ENCODE measurements at regions not wholly inside any gene's neighbourhood (a gene's known extent, or its start where the extent isn't known, plus 50 kb on each side); places are given as distances from the start of the nearest gene placed in this dataset.
"Not testable (repeated sequence)": the region's sequence is repeated elsewhere in the genome, so short reads cannot be mapped to it uniquely, and the experiment has no call there.

- no peak for DNase-seq
Observed at GRCh38 chr4:187849556-187850225, 145.9 kb upstream of the ZFP42 start.

- no peak for DNase-seq
Observed at GRCh38 chr4:187865914-187866313, 129.7 kb upstream of the ZFP42 start.

GRCh38 chr4:187883049-187883448 is 112.5 kb upstream of the ZFP42 start:
- DNase-seq, result no peak

GRCh38 chr4:187883836-187884475 is 111.6 kb upstream of the ZFP42 start:
- no peak for DNase-seq

- DNase-seq, result no peak
Observed at GRCh38 chr4:187887906-187888305, 107.7 kb upstream of the ZFP42 start.

GRCh38 chr4:187889651-187890050 is 105.9 kb upstream of the ZFP42 start:
- no peak for DNase-seq

GRCh38 chr4:187893418-187893817 is 102.2 kb upstream of the ZFP42 start:
- DNase-seq, result no peak

GRCh38 chr4:187903106-187903505 is 92.5 kb upstream of the ZFP42 start:
- DNase-seq, result no peak

GRCh38 chr4:187903700-187904099 is 91.9 kb upstream of the ZFP42 start:
- no peak for DNase-seq

- DNase-seq, result no peak
Observed at GRCh38 chr4:187908079-187908561, 87.5 kb upstream of the ZFP42 start.

GRCh38 chr4:187908731-187909130 is 86.8 kb upstream of the ZFP42 start:
- no peak for DNase-seq

- DNase-seq, result no peak
Observed at GRCh38 chr4:187910741-187911140, 84.8 kb upstream of the ZFP42 start.

GRCh38 chr4:187915406-187915805 is 80.2 kb upstream of the ZFP42 start:
- not testable (repeated sequence) for DNase-seq

GRCh38 chr4:187919966-187920365 is 75.6 kb upstream of the ZFP42 start:
- no peak for DNase-seq

GRCh38 chr4:187921946-187922623 is 73.5 kb upstream of the ZFP42 start:
- no peak for DNase-seq

- DNase-seq, result no peak
Observed at GRCh38 chr4:187929024-187929423, 66.5 kb upstream of the ZFP42 start.

- no peak for DNase-seq
Observed at GRCh38 chr4:187934766-187935165, 60.8 kb upstream of the ZFP42 start.

GRCh38 chr4:187937557-187937956 is 58.0 kb upstream of the ZFP42 start:
- DNase-seq, result no peak

GRCh38 chr4:187940299-187940698 is 55.3 kb upstream of the ZFP42 start:
- DNase-seq, result no peak

GRCh38 chr4:187942968-187943367 is 52.6 kb upstream of the ZFP42 start:
- DNase-seq, result no peak

- no peak for DNase-seq
Observed at GRCh38 chr4:187944179-187944578, 51.4 kb upstream of the ZFP42 start.

All from CD4-positive, alpha-beta T cell treated with Interleukin-4 for 1 hour (primary cell).